SKM-1 (cell line): ENCODE measurements at regions not wholly inside any gene's neighbourhood (a gene's known extent, or its start where the extent isn't known, plus 50 kb on each side); places are given as distances from the start of the nearest gene placed in this dataset.

Source experiments
- DNase-seq: peaks from one replicate; lab custom pipeline; 2025; ENCODE audit not compliant: unreplicated experiment; lab: John Stamatoyannopoulos, UW

GRCh38 chr4:177569434-177569833 is 127.2 kb upstream of the AGA start:
- no peak for DNase-seq

GRCh38 chr4:177573507-177573906 is 131.3 kb upstream of the AGA start:
- no peak for DNase-seq

- DNase-seq = no peak
These were observed 132.2 kb upstream of the AGA start for GRCh38 chr4:177574446-177574845.

GRCh38 chr4:177579649-177580048 is 137.4 kb upstream of the AGA start:
- no peak for DNase-seq

GRCh38 chr4:177582992-177583391 is 140.8 kb upstream of the AGA start:
- no peak for DNase-seq

GRCh38 chr4:177587989-177588388 is 145.8 kb upstream of the AGA start:
- DNase-seq = no peak

- DNase-seq = no peak
These were observed 153.1 kb upstream of the AGA start for GRCh38 chr4:177595386-177595785.

- DNase-seq = no peak
These were observed 153.8 kb upstream of the AGA start for GRCh38 chr4:177596035-177596434.

- no peak for DNase-seq
These were observed 154.8 kb upstream of the AGA start for GRCh38 chr4:177596991-177597390.

- DNase-seq = no peak
These were observed 163.0 kb upstream of the AGA start for GRCh38 chr4:177605252-177605651.

GRCh38 chr4:177607111-177607573 is 164.9 kb upstream of the AGA start:
- DNase-seq = no peak

- DNase-seq = no peak
These were observed 169.9 kb upstream of the AGA start for GRCh38 chr4:177611974-177612664.

- DNase-seq = no peak
These were observed 170.4 kb upstream of the AGA start for GRCh38 chr4:177612684-177613083.

- DNase-seq = no peak
These were observed 190.2 kb upstream of the AGA start for GRCh38 chr4:177632481-177632880.

GRCh38 chr4:177638871-177639270 is 196.6 kb upstream of the AGA start:
- DNase-seq = no peak

GRCh38 chr4:177640864-177641263 is 198.6 kb upstream of the AGA start:
- no peak for DNase-seq

GRCh38 chr4:177660223-177660622 is 218.0 kb upstream of the AGA start:
- no peak for DNase-seq

- DNase-seq = no peak
These were observed 225.4 kb upstream of the AGA start for GRCh38 chr4:177667687-177668086.

- DNase-seq = no peak
These were observed 229.2 kb upstream of the AGA start for GRCh38 chr4:177671387-177671786.

- no peak for DNase-seq
These were observed 229.6 kb upstream of the AGA start for GRCh38 chr4:177671845-177672244.

GRCh38 chr4:177673985-177674489 is 231.8 kb upstream of the AGA start:
- DNase-seq = no peak

GRCh38 chr4:177680308-177680707 is 238.1 kb upstream of the AGA start:
- no peak for DNase-seq

GRCh38 chr4:177681902-177682301 is 239.7 kb upstream of the AGA start:
- DNase-seq = no peak
